GM19324 (cell line): ENCODE measurements at regions not wholly inside any gene's neighbourhood (a gene's known extent, or its start where the extent isn't known, plus 50 kb on each side); places are given as distances from the start of the nearest gene placed in this dataset.
"Not testable (repeated sequence)": the region's sequence is repeated elsewhere in the genome, so short reads cannot be mapped to it uniquely, and the experiment has no call there.

ENCODE experiments used
- ATAC-seq: cut with Tn5 transposase; IDR thresholded peaks from one replicate; pipeline ENCODE4 v1.9.1; 2021; ENCODE audit warnings: mild to moderate bottlenecking, moderate library complexity; ENCODE audit not compliant: unreplicated experiment, low FRiP score

- ATAC-seq, result no peak
Measured at GRCh38 chr10:9211228-9211627, 1156.7 kb downstream of the GATA3 start.

GRCh38 chr10:9214618-9215017 is 1160.1 kb downstream of the GATA3 start:
- ATAC-seq, result no peak

GRCh38 chr10:9215121-9215520 is 1160.6 kb downstream of the GATA3 start:
- no peak for ATAC-seq

- ATAC-seq, result no peak
Measured at GRCh38 chr10:9219860-9220259, 1165.4 kb downstream of the GATA3 start.

GRCh38 chr10:9222917-9223316 is 1168.4 kb downstream of the GATA3 start:
- ATAC-seq, result no peak

- no peak for ATAC-seq
Measured at GRCh38 chr10:9227679-9228365, 1173.3 kb downstream of the GATA3 start.

GRCh38 chr10:9228771-9229170 is 1174.3 kb downstream of the GATA3 start:
- ATAC-seq, result no peak

- no peak for ATAC-seq
Measured at GRCh38 chr10:9229702-9230244, 1175.3 kb downstream of the GATA3 start.

- no peak for ATAC-seq
Measured at GRCh38 chr10:9230625-9231024, 1176.1 kb downstream of the GATA3 start.

- ATAC-seq, result no peak
Measured at GRCh38 chr10:9234191-9234590, 1179.7 kb downstream of the GATA3 start.

GRCh38 chr10:9238041-9238440 is 1183.6 kb downstream of the GATA3 start:
- ATAC-seq, result no peak

- no peak for ATAC-seq
Measured at GRCh38 chr10:9239298-9239697, 1184.8 kb downstream of the GATA3 start.

- ATAC-seq, result no peak
Measured at GRCh38 chr10:9243941-9244411, 1189.5 kb downstream of the GATA3 start.

- no peak for ATAC-seq
Measured at GRCh38 chr10:9244864-9245263, 1190.4 kb downstream of the GATA3 start.

- ATAC-seq, result no peak
Measured at GRCh38 chr10:9253121-9253520, 1198.6 kb downstream of the GATA3 start.

- ATAC-seq, result no peak
Measured at GRCh38 chr10:9254353-9254752, 1199.9 kb downstream of the GATA3 start.

- ATAC-seq, result no peak
Measured at GRCh38 chr10:9260690-9261089, 1206.2 kb downstream of the GATA3 start.

GRCh38 chr10:9262770-9263169 is 1208.3 kb downstream of the GATA3 start:
- ATAC-seq, result no peak

GRCh38 chr10:9268176-9268575 is 1213.7 kb downstream of the GATA3 start:
- no peak for ATAC-seq

GRCh38 chr10:9273126-9273833 is 1218.8 kb downstream of the GATA3 start:
- not testable (repeated sequence) for ATAC-seq

GRCh38 chr10:9274206-9274755 is 1219.8 kb downstream of the GATA3 start:
- no peak for ATAC-seq
